ENCODE measurements at regions not wholly inside any gene's neighbourhood (a gene's known extent, or its start where the extent isn't known, plus 50 kb on each side); places are given as distances from the start of the nearest gene placed in this dataset.

DNA sequence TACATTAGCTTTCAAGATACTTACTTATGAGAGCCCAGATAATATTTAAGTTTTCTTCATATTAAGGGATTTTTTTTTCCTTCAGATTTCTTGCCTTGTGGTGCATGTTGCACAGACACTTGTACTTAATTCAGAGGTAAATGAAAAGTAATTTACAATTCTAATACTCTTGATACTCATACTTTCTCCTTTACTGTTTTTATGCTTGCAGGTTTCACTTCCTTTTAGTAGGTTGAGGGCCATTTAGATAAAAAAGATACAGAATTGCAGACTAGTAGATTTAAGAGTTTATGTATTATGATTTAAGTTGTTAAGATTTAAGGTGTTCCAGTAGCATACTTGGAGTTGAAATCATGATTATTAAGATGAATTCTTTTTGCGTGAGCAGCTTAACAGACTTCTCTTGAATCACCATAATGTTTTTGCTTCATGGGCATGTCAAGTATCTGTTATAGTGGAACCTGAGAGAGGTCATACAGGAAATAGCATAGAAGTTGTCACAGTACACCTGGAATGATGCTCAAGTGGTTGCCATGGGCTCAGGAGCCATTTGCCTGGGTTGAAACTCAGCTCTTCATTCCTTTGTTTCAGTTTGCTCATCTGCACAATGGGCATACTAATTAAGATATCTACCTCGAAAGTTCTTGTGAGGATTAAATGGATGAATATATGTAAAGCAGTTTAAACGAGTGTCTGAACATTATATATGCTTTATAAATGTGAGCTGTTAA, 174.8 kb upstream of the PRPS1L1 start:
- Histone ChIP-seq H3K27ac (ENCODE audit: low read length) (no peak overlapping the region), H3K36me3 (ENCODE audit: control insufficient read depth in 2 of 2, extremely low read depth in 1 of 2, insufficient read depth in 1 of 2, low read length in 1 of 2) (no peaks in the 10 kb centered on the region), H3K4me3 (ENCODE audit: control insufficient read depth in 1 of 2, extremely low read depth in 1 of 2, low read length in 1 of 2) (no peak overlapping the region), H3K4me1 (ENCODE audit: control insufficient read depth in 1 of 2, extremely low read depth in 1 of 2, insufficient read depth in 2 of 2, low read length in 2 of 2) (no peaks in the 10 kb centered on the region), H3K27me3 (replicated peaks in 1 of 2; ENCODE audit: control insufficient read depth in 2 of 2, extremely low read depth in 1 of 2, insufficient read depth in 2 of 2, low read length in 1 of 2) (no peaks in the 10 kb centered on the region), H3K9me3 (no peaks in the 10 kb centered on the region)
- ChIA-PET CTCF (no interaction called here), POLR2A (interaction anchor here in 1 of 2 donors (0.6 kb wide), 1 partner anchor 1253 kb away, joined by 3 read pairs; no protein-coding TSS in a partner anchor)
- WGBS (ENCODE audit: insufficient coverage) = no CpG with 5 or more reads among the region's 3 CpGs
- H3K27ac Mint-ChIP-seq = no peak overlapping the region
- H3K4me1 Mint-ChIP-seq = peaks cover 0 to 8% (median 8%) of the 10 kb centered on the region in 3 donors
- no peaks in the 10 kb centered on the region for H3K9me3 Mint-ChIP-seq
- no peaks in the 10 kb centered on the region for H3K27me3 Mint-ChIP-seq
- H3K36me3 Mint-ChIP-seq = no peaks in the 10 kb centered on the region
- no peak for ATAC-seq (replicated peaks in 1 of 4)
- no peak overlapping the region for H3K4me3 Mint-ChIP-seq
- no peak for DNase-seq

GRCh38 chr7:18206331-18206730, 178.7 kb upstream of the PRPS1L1 start:
- Histone ChIP-seq H3K9me3 (no peaks in the 10 kb centered on the region), H3K36me3 (ENCODE audit: control insufficient read depth in 2 of 2, extremely low read depth in 1 of 2, insufficient read depth in 1 of 2, low read length in 1 of 2) (no peaks in the 10 kb centered on the region), H3K4me1 (ENCODE audit: control insufficient read depth in 1 of 2, extremely low read depth in 1 of 2, insufficient read depth in 2 of 2, low read length in 2 of 2) (no peaks in the 10 kb centered on the region), H3K27me3 (replicated peaks in 1 of 2; ENCODE audit: control insufficient read depth in 2 of 2, extremely low read depth in 1 of 2, insufficient read depth in 2 of 2, low read length in 1 of 2) (no peaks in the 10 kb centered on the region), H3K4me3 (ENCODE audit: control insufficient read depth in 1 of 2, extremely low read depth in 1 of 2, low read length in 1 of 2) (no peak overlapping the region), H3K27ac (ENCODE audit: low read length) (no peak overlapping the region)
- no peaks in the 10 kb centered on the region for H3K36me3 Mint-ChIP-seq
- no peak for ATAC-seq (replicated peaks in 1 of 4)
- no peaks in the 10 kb centered on the region for H3K9me3 Mint-ChIP-seq
- H3K4me3 Mint-ChIP-seq = no peak overlapping the region
- peaks cover 0 to 8% (median 8%) of the 10 kb centered on the region in 3 donors for H3K4me1 Mint-ChIP-seq
- ChIA-PET POLR2A (no interaction called here), CTCF (no interaction called here)
- no peaks in the 10 kb centered on the region for H3K27me3 Mint-ChIP-seq
- no CpG with 5 or more reads among the region's 1 CpG for WGBS (ENCODE audit: insufficient coverage)
- no peak for DNase-seq
- H3K27ac Mint-ChIP-seq = no peak overlapping the region

- Mint-ChIP-seq H3K4me1 (no peaks in the 10 kb centered on the region), H3K27me3 (peaks cover 3% of the 10 kb centered on the region in 2 donors), H3K27ac (no peak overlapping the region), H3K36me3 (no peaks in the 10 kb centered on the region), H3K9me3 (no peaks in the 10 kb centered on the region), H3K4me3 (no peak overlapping the region)
- no CpG with 5 or more reads among the region's 1 CpG for WGBS (ENCODE audit: insufficient coverage)
- Histone ChIP-seq H3K9me3 (no peaks in the 10 kb centered on the region), H3K27me3 (replicated peaks in 1 of 2; ENCODE audit: control insufficient read depth in 2 of 2, extremely low read depth in 1 of 2, insufficient read depth in 2 of 2, low read length in 1 of 2) (no peaks in the 10 kb centered on the region), H3K36me3 (ENCODE audit: control insufficient read depth in 2 of 2, extremely low read depth in 1 of 2, insufficient read depth in 1 of 2, low read length in 1 of 2) (no peaks in the 10 kb centered on the region), H3K27ac (ENCODE audit: low read length) (no peak overlapping the region), H3K4me1 (ENCODE audit: control insufficient read depth in 1 of 2, extremely low read depth in 1 of 2, insufficient read depth in 2 of 2, low read length in 2 of 2) (no peaks in the 10 kb centered on the region), H3K4me3 (ENCODE audit: control insufficient read depth in 1 of 2, extremely low read depth in 1 of 2, low read length in 1 of 2) (no peak overlapping the region)
- CTCF ChIA-PET = no interaction called here
- ATAC-seq (replicated peaks in 1 of 4) (no peak), DNase-seq (no peak)
- POLR2A ChIA-PET = no interaction called here
These were observed 181.3 kb upstream of the PRPS1L1 start for GRCh38 chr7:18208921-18209320.

DNA sequence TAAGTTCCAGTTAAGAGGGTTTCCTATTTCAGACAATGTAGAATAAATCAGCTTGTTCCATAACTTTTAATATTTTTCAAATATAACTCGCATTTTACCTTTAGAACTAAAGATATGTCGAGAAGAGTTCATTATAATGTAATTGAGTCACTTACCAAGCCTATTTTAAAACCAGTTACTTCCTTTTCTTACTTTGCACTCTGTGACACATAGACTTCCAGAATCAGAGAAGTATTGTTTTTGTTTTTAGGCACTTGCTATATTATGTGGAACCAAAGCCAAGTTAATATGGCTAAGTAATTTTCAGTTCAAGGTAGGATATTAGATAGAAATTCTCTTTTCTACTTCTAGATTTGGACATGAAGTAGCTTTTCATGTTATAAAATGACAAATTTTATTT, 182.7 kb upstream of the PRPS1L1 start:
- H3K27ac Mint-ChIP-seq = no peak overlapping the region
- Histone ChIP-seq H3K36me3 (ENCODE audit: control insufficient read depth in 2 of 2, extremely low read depth in 1 of 2, insufficient read depth in 1 of 2, low read length in 1 of 2) (no peaks in the 10 kb centered on the region), H3K4me1 (ENCODE audit: control insufficient read depth in 1 of 2, extremely low read depth in 1 of 2, insufficient read depth in 2 of 2, low read length in 2 of 2) (no peaks in the 10 kb centered on the region), H3K27ac (ENCODE audit: low read length) (no peak overlapping the region), H3K9me3 (no peaks in the 10 kb centered on the region), H3K4me3 (ENCODE audit: control insufficient read depth in 1 of 2, extremely low read depth in 1 of 2, low read length in 1 of 2) (no peak overlapping the region), H3K27me3 (replicated peaks in 1 of 2; ENCODE audit: control insufficient read depth in 2 of 2, extremely low read depth in 1 of 2, insufficient read depth in 2 of 2, low read length in 1 of 2) (no peaks in the 10 kb centered on the region)
- no peaks in the 10 kb centered on the region for H3K4me1 Mint-ChIP-seq
- no peak overlapping the region for H3K4me3 Mint-ChIP-seq
- ChIA-PET CTCF (no interaction called here), POLR2A (no interaction called here)
- no CpG with 5 or more reads among the region's 2 CpGs for WGBS (ENCODE audit: insufficient coverage)
- H3K27me3 Mint-ChIP-seq = peaks cover 3% of the 10 kb centered on the region in 2 donors
- H3K9me3 Mint-ChIP-seq = no peaks in the 10 kb centered on the region
- no peak for ATAC-seq (replicated peaks in 1 of 4)
- DNase-seq = no peak
- H3K36me3 Mint-ChIP-seq = no peaks in the 10 kb centered on the region

- Mint-ChIP-seq H3K9me3 (no peaks in the 10 kb centered on the region), H3K4me1 (no peaks in the 10 kb centered on the region), H3K4me3 (no peak overlapping the region), H3K36me3 (no peaks in the 10 kb centered on the region), H3K27me3 (peaks cover 3% of the 10 kb centered on the region in 2 donors), H3K27ac (no peak overlapping the region)
- no peak for DNase-seq
- Histone ChIP-seq H3K27ac (ENCODE audit: low read length) (no peak overlapping the region), H3K36me3 (ENCODE audit: control insufficient read depth in 2 of 2, extremely low read depth in 1 of 2, insufficient read depth in 1 of 2, low read length in 1 of 2) (no peaks in the 10 kb centered on the region), H3K27me3 (replicated peaks in 1 of 2; ENCODE audit: control insufficient read depth in 2 of 2, extremely low read depth in 1 of 2, insufficient read depth in 2 of 2, low read length in 1 of 2) (no peaks in the 10 kb centered on the region), H3K4me3 (ENCODE audit: control insufficient read depth in 1 of 2, extremely low read depth in 1 of 2, low read length in 1 of 2) (no peak overlapping the region), H3K9me3 (no peaks in the 10 kb centered on the region), H3K4me1 (ENCODE audit: control insufficient read depth in 1 of 2, extremely low read depth in 1 of 2, insufficient read depth in 2 of 2, low read length in 2 of 2) (no peaks in the 10 kb centered on the region)
- ATAC-seq (replicated peaks in 1 of 4) = no peak
- ChIA-PET CTCF (interaction anchor here in 1 of 2 donors (0.6 kb wide), 1 partner anchor 572 kb away, joined by 3 read pairs; no protein-coding TSS in a partner anchor), POLR2A (no interaction called here)
- 83% methylated on average over 1 of the region's 3 CpGs for WGBS (ENCODE audit: insufficient coverage)
These were observed 183.1 kb upstream of the PRPS1L1 start for GRCh38 chr7:18210788-18211187.

- DNase-seq (no peak), ATAC-seq (replicated peaks in 1 of 4) (no peak)
- Mint-ChIP-seq H3K36me3 (no peaks in the 10 kb centered on the region), H3K27ac (no peak overlapping the region), H3K4me1 (no peaks in the 10 kb centered on the region), H3K27me3 (peaks cover 3% of the 10 kb centered on the region in 2 donors), H3K4me3 (no peak overlapping the region), H3K9me3 (no peaks in the 10 kb centered on the region)
- H3K27ac ChIP-seq (ENCODE audit: low read length) = no peak overlapping the region
- ChIA-PET POLR2A (no interaction called here), CTCF (no interaction called here)
- no peaks in the 10 kb centered on the region for H3K9me3 ChIP-seq
- no peaks in the 10 kb centered on the region for H3K27me3 ChIP-seq (replicated peaks in 1 of 2; ENCODE audit: control insufficient read depth in 2 of 2, extremely low read depth in 1 of 2, insufficient read depth in 2 of 2, low read length in 1 of 2)
- no peak overlapping the region for H3K4me3 ChIP-seq (ENCODE audit: control insufficient read depth in 1 of 2, extremely low read depth in 1 of 2, low read length in 1 of 2)
- H3K36me3 ChIP-seq (ENCODE audit: control insufficient read depth in 2 of 2, extremely low read depth in 1 of 2, insufficient read depth in 1 of 2, low read length in 1 of 2) = no peaks in the 10 kb centered on the region
- H3K4me1 ChIP-seq (ENCODE audit: control insufficient read depth in 1 of 2, extremely low read depth in 1 of 2, insufficient read depth in 2 of 2, low read length in 2 of 2) = no peaks in the 10 kb centered on the region
- no CpG with 5 or more reads among the region's 3 CpGs for WGBS (ENCODE audit: insufficient coverage)
These were observed 184.7 kb upstream of the PRPS1L1 start for GRCh38 chr7:18212308-18212707.

DNA sequence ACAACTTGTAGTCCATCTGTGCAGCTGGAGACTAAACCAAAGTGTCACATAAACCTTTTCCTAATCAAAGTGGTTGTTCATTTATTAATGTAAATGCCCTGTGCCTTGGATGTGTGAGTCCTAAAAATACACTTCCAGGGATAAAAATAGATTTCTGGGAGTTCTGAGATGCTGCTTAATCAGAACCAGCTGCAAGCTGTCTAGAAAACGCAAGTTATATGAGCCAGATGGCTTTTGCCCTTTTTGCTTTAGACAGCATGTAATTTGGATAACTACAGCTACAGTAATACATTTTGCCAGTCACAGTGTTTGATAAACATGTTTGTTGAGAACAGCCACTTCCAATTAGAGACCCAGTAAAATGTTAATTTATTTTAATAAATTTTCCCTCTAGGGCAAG, 185.1 kb upstream of the PRPS1L1 start:
- Mint-ChIP-seq H3K27me3 (peaks cover 3% of the 10 kb centered on the region in 2 donors), H3K27ac (no peak overlapping the region), H3K9me3 (no peaks in the 10 kb centered on the region), H3K4me3 (no peak overlapping the region), H3K36me3 (no peaks in the 10 kb centered on the region), H3K4me1 (no peaks in the 10 kb centered on the region)
- ChIA-PET POLR2A (no interaction called here), CTCF (interaction anchor here in 1 of 2 donors (2.3 kb wide), 1 partner anchor 132 kb away, joined by 10 read pairs; no protein-coding TSS in a partner anchor)
- no peaks in the 10 kb centered on the region for H3K36me3 ChIP-seq (ENCODE audit: control insufficient read depth in 2 of 2, extremely low read depth in 1 of 2, insufficient read depth in 1 of 2, low read length in 1 of 2)
- H3K27ac ChIP-seq (ENCODE audit: low read length) = no peak overlapping the region
- no CpG with 5 or more reads among the region's 1 CpG for WGBS (ENCODE audit: insufficient coverage)
- no peaks in the 10 kb centered on the region for H3K4me1 ChIP-seq (ENCODE audit: control insufficient read depth in 1 of 2, extremely low read depth in 1 of 2, insufficient read depth in 2 of 2, low read length in 2 of 2)
- H3K27me3 ChIP-seq (replicated peaks in 1 of 2; ENCODE audit: control insufficient read depth in 2 of 2, extremely low read depth in 1 of 2, insufficient read depth in 2 of 2, low read length in 1 of 2) = no peaks in the 10 kb centered on the region
- H3K4me3 ChIP-seq (ENCODE audit: control insufficient read depth in 1 of 2, extremely low read depth in 1 of 2, low read length in 1 of 2) = no peak overlapping the region
- ATAC-seq (replicated peaks in 1 of 4) (no peak), DNase-seq (no peak)
- H3K9me3 ChIP-seq = no peaks in the 10 kb centered on the region
